Caco-2 (cell line): ENCODE measurements at regions not wholly inside any gene's neighbourhood (a gene's known extent, or its start where the extent isn't known, plus 50 kb on each side); places are given as distances from the start of the nearest gene placed in this dataset.
"Not testable (repeated sequence)": the region's sequence is repeated elsewhere in the genome, so short reads cannot be mapped to it uniquely, and the experiment has no call there.

Source experiments
- BruUV-seq: library from RNA; stranded (reverse); fragments of 400-500 nt; replicated peaks from 2 replicates; lab custom pipeline; 2021; lab: Mats Ljungman, UMichigan
- CTCF ChIA-PET: fragments of 300-600 bp; sonication (Branson Sonifier 250); formaldehyde crosslinking; loops from one replicate; lab custom pipeline; 2022; ENCODE audit warnings: antibody characterized with exemption; lab: Charles Lee
- POLR2A ChIA-PET: fragments of 300-600 bp; sonication (Branson Sonifier 250); formaldehyde crosslinking; loops from one replicate; lab custom pipeline; 2022; ENCODE audit warnings: antibody characterized with exemption; lab: Charles Lee
- DNase-seq, 2 experiments: peaks; one replicate each; pipeline versions ENCODE4 v3.0.0 to v3.0.0-alpha.2; 2020 to 2022
- H3K27me3 ChIP-seq: replicated peaks from 2 replicates; pipeline ENCODE4 v1.6.0; 2011; ENCODE audit warnings: low read length; ENCODE audit not compliant: control insufficient read depth, insufficient read depth
- H3K36me3 ChIP-seq: 2 replicates; pipeline ENCODE4 v1.5.1; 2011; ENCODE audit warnings: low read length; ENCODE audit not compliant: control insufficient read depth, insufficient read depth
- H3K4me1 ChIP-seq: fragments of 250-450 bp; sonication (Bioruptor Pico); 2 replicates; pipeline ENCODE4 v1.5.1; 2020; ENCODE audit warnings: mild to moderate bottlenecking
- H3K4me3 ChIP-seq: 2 replicates; pipeline ENCODE4 v1.5.1; 2011; ENCODE audit warnings: low read depth, mild to moderate bottlenecking, control low read depth, low read length
- H3K9me3 ChIP-seq: fragments of 250-450 bp; sonication (Bioruptor Pico); 2 replicates; pipeline ENCODE4 v1.5.1; 2020; ENCODE audit warnings: mild to moderate bottlenecking, moderate library complexity
- H3K27ac Mint-ChIP-seq: one replicate; pipeline ENCODE4 v1.8.0; 2022; ENCODE audit warnings: mixed read lengths; ENCODE audit not compliant: unreplicated experiment
- H3K27me3 Mint-ChIP-seq: one replicate; pipeline ENCODE4 v1.8.0; 2022; ENCODE audit warnings: mixed read lengths; ENCODE audit not compliant: insufficient read depth, unreplicated experiment
- H3K36me3 Mint-ChIP-seq: one replicate; pipeline ENCODE4 v1.8.0; 2022; ENCODE audit warnings: mild to moderate bottlenecking, mixed read lengths; ENCODE audit not compliant: insufficient read depth, unreplicated experiment
- H3K4me1 Mint-ChIP-seq: one replicate; pipeline ENCODE4 v1.8.0; 2022; ENCODE audit warnings: low read depth, mixed read lengths; ENCODE audit not compliant: unreplicated experiment
- H3K4me3 Mint-ChIP-seq: one replicate; pipeline ENCODE4 v1.8.0; 2022; ENCODE audit warnings: mild to moderate bottlenecking, moderate library complexity, mixed read lengths; ENCODE audit not compliant: unreplicated experiment
- H3K9me3 Mint-ChIP-seq: one replicate; pipeline ENCODE4 v1.8.0; 2022; ENCODE audit warnings: mixed read lengths; ENCODE audit not compliant: unreplicated experiment
- intact Hi-C: fragments of 100-400 bp; cut with micrococcal nuclease; formaldehyde crosslinking; loops from one replicate; pipeline ENCODE4 v1.10.0; 2022; ENCODE audit not compliant: unreplicated experiment
- TF ChIP-seq, protein P1 (sequence below), 2 experiments: fragments of 200-600 bp in 1 of 2; IDR thresholded peaks; 1 replicate in 1 of 2; 2 replicates in 1 of 2; pipeline versions ENCODE4 v1.5.1 to v1.8.0; 2011 to 2022; ENCODE audit warnings: antibody characterized with exemption in 1 of 2, control low read depth in 1 of 2, inconsistent platforms in 1 of 2, low read depth in 1 of 2, low read length in 1 of 2, mild to moderate bottlenecking in 1 of 2, moderate library complexity in 1 of 2; ENCODE audit not compliant: insufficient read depth in 1 of 2, severe bottlenecking in 1 of 2, unreplicated experiment in 1 of 2

DNA sequence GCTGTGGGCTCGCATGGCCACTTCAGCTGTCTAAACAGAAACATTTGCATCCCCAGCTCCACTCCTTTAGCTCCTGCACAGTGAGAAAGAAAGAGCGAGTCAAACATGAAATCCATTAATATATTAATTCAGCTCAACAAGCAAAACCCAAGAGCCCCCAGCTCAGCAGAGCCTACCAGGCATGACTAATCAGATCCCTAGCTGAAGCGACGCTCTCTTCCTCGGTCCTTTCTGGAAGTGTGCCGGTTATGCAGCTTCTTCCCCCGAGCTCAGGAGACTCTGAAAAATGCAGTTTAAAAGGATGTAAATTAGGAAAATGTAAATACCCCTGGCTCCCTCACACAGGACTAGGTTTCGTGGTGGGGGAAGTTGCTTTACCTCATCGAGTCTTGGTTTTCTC lies 221.5 kb downstream of the ANKRD30B start:
- no peak overlapping the region for H3K4me3 Mint-ChIP-seq
- H3K9me3 Mint-ChIP-seq, result no peaks in the 10 kb centered on the region
- TF ChIP-seq, protein P1, sequence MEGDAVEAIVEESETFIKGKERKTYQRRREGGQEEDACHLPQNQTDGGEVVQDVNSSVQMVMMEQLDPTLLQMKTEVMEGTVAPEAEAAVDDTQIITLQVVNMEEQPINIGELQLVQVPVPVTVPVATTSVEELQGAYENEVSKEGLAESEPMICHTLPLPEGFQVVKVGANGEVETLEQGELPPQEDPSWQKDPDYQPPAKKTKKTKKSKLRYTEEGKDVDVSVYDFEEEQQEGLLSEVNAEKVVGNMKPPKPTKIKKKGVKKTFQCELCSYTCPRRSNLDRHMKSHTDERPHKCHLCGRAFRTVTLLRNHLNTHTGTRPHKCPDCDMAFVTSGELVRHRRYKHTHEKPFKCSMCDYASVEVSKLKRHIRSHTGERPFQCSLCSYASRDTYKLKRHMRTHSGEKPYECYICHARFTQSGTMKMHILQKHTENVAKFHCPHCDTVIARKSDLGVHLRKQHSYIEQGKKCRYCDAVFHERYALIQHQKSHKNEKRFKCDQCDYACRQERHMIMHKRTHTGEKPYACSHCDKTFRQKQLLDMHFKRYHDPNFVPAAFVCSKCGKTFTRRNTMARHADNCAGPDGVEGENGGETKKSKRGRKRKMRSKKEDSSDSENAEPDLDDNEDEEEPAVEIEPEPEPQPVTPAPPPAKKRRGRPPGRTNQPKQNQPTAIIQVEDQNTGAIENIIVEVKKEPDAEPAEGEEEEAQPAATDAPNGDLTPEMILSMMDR (IDR thresholded peaks at IDR 0.05; ENCODE audit: insufficient read depth in 1 of 2, low read depth in 1 of 2, low read length in 1 of 2, severe bottlenecking in 1 of 2, unreplicated experiment in 1 of 2), result no peak
- BruUV-seq, result no TSS peak
- H3K36me3 Mint-ChIP-seq, result no peaks in the 10 kb centered on the region
- no peaks in the 10 kb centered on the region for H3K4me1 ChIP-seq
- no peak for DNase-seq
- no peaks in the 10 kb centered on the region for H3K27me3 ChIP-seq
- H3K9me3 ChIP-seq, result no peaks in the 10 kb centered on the region
- no peak overlapping the region for H3K27ac Mint-ChIP-seq
- intact Hi-C loops, result no loop called here
- no peaks in the 10 kb centered on the region for H3K4me1 Mint-ChIP-seq
- ChIA-PET POLR2A (no interaction called here), CTCF (no interaction called here)
- H3K27me3 Mint-ChIP-seq, result peaks cover 2% of the 10 kb centered on the region
- H3K36me3 ChIP-seq, result no peaks in the 10 kb centered on the region
- no peak overlapping the region for H3K4me3 ChIP-seq

DNA sequence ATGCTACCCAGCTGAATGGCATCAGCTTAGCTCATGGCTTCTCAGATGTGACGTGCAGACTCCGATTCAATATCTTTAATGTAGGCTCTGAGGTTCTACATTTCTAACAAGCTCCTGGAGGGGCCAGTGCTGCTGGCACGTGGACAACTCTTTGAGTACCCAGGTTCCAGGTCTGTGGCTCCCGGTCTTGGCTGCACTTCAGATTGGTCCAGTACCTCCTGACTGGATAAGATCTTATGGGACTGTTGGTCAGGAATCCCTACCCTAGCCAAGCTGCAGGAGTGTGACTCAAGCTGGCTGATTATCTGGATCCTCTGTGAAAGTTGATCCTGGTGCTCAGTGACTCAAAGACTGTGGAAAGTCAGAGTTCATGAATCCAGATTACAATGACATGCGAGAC lies 222.1 kb downstream of the ANKRD30B start:
- Mint-ChIP-seq H3K27ac (no peak overlapping the region), H3K4me1 (no peaks in the 10 kb centered on the region), H3K4me3 (no peak overlapping the region), H3K27me3 (peaks cover under 1% of the 10 kb centered on the region), H3K36me3 (no peaks in the 10 kb centered on the region), H3K9me3 (no peaks in the 10 kb centered on the region)
- TF ChIP-seq, protein P1 (IDR thresholded peaks at IDR 0.05; ENCODE audit: insufficient read depth in 1 of 2, low read depth in 1 of 2, low read length in 1 of 2, severe bottlenecking in 1 of 2, unreplicated experiment in 1 of 2), result no peak
- Histone ChIP-seq H3K36me3 (no peaks in the 10 kb centered on the region), H3K4me3 (no peak overlapping the region), H3K27me3 (no peaks in the 10 kb centered on the region), H3K4me1 (no peaks in the 10 kb centered on the region), H3K9me3 (no peaks in the 10 kb centered on the region)
- BruUV-seq, result no TSS peak
- intact Hi-C loops, result no loop called here
- ChIA-PET CTCF (no interaction called here), POLR2A (no interaction called here)
- no peak for DNase-seq

DNA sequence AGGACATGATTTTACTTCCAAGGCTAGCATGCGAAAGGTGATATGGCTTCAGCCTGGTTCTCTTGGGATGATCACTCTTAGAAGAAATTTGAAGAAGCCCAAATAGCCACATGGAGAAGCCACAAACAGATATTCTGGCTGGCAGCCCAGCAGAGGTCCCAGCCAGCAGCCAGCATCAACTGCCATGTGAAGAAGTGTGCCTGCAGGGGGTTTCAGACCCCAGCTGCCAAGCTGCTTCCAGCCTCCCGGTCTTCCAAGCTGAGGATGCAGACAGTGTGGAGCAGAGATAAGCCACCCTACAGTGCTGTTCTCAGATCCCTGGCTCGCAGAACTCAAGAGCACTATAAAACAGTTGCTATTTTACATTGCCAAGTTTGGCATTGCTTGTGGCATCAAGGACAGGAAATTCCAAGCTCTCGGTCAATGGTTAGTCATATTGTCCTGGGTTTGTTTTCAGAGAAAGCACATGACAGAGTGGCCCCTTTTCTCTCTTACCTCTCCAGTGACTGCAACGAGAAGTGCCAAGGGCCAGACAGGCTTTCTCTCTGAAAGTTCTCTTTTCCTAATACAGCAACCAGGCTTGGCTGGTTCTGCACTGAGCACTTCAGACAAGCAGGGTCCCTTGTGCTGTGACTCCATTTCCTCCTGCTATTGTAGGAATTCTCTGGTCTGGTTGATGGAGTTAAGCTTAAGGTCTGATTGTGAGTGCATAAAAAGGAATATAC lies 223.7 kb downstream of the ANKRD30B start:
- Mint-ChIP-seq H3K4me1 (no peaks in the 10 kb centered on the region), H3K27me3 (no peaks in the 10 kb centered on the region), H3K36me3 (no peaks in the 10 kb centered on the region), H3K4me3 (no peak overlapping the region), H3K9me3 (no peaks in the 10 kb centered on the region), H3K27ac (no peak overlapping the region)
- intact Hi-C loops, result no loop called here
- DNase-seq, result no peak
- Histone ChIP-seq H3K4me3 (no peak overlapping the region), H3K4me1 (no peaks in the 10 kb centered on the region), H3K36me3 (no peaks in the 10 kb centered on the region), H3K9me3 (no peaks in the 10 kb centered on the region), H3K27me3 (no peaks in the 10 kb centered on the region)
- ChIA-PET CTCF (no interaction called here), POLR2A (no interaction called here)
- TF ChIP-seq, protein P1 (IDR thresholded peaks at IDR 0.05; ENCODE audit: insufficient read depth in 1 of 2, low read depth in 1 of 2, low read length in 1 of 2, severe bottlenecking in 1 of 2, unreplicated experiment in 1 of 2), result no peak
- BruUV-seq, result no TSS peak

DNA sequence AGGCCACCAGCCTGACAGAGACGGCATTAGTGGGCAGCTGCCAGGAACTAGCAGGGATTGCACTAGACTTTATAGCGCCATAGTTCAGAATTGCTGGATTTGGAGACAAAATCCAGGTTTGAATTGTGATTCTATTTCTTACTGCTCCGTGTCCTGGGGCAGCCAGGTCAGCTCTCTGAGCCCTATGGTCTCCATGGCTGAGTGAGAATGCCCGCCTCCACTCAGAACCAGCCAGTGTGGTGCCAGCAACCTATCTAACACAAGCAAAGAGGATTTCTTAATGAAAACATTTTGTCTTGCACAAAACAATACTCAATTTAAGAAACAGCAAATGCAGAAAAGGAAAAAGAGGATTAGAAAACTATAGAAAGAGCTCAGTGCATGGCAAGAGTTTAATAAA lies 225.4 kb downstream of the ANKRD30B start:
- H3K27ac Mint-ChIP-seq, H3K27me3 Mint-ChIP-seq, CTCF ChIA-PET, H3K9me3 Mint-ChIP-seq, H3K4me1 ChIP-seq, H3K9me3 ChIP-seq, H3K27me3 ChIP-seq, intact Hi-C loops, BruUV-seq, DNase-seq, H3K4me3 Mint-ChIP-seq, H3K4me1 Mint-ChIP-seq, H3K36me3 ChIP-seq, POLR2A ChIA-PET, H3K4me3 ChIP-seq, H3K36me3 Mint-ChIP-seq: not testable (repeated sequence)
